H9 (cell line): ENCODE measurements at regions not wholly inside any gene's neighbourhood (a gene's known extent, or its start where the extent isn't known, plus 50 kb on each side); places are given as distances from the start of the nearest gene placed in this dataset.

Source experiments
- DNase-seq: peaks from one replicate; pipeline ENCODE4 v3.0.0-alpha.2; 2017
- H2AFZ ChIP-seq: one replicate; pipeline ENCODE4 v1.6.1; 2013; ENCODE audit warnings: mild to moderate bottlenecking, low read length, control low read depth, moderate library complexity
- H2AK5ac ChIP-seq: 2 replicates; pipeline ENCODE4 v1.6.1; 2013; ENCODE audit warnings: low read length, control low read depth, mixed read lengths; ENCODE audit not compliant: insufficient read length
- H2BK120ac ChIP-seq: one replicate; pipeline ENCODE4 v1.6.1; 2013; ENCODE audit warnings: low read depth, mild to moderate bottlenecking, low read length, control low read depth, inconsistent platforms; ENCODE audit not compliant: poor library complexity, severe bottlenecking
- H2BK12ac ChIP-seq: 2 replicates; pipeline ENCODE4 v1.6.1; 2013; ENCODE audit warnings: low read length, control low read depth, mixed read lengths, low read depth; ENCODE audit not compliant: insufficient read length
- H2BK15ac ChIP-seq: 2 replicates; pipeline ENCODE4 v1.6.1; 2013; ENCODE audit warnings: low read depth, low read length, control low read depth
- H2BK20ac ChIP-seq: one replicate; pipeline ENCODE4 v1.6.1; 2013; ENCODE audit warnings: low read depth, mild to moderate bottlenecking, low read length, control low read depth, inconsistent platforms; ENCODE audit not compliant: poor library complexity, severe bottlenecking
- H2BK5ac ChIP-seq: 2 replicates; pipeline ENCODE4 v1.6.1; 2013; ENCODE audit warnings: low read length, control low read depth, mixed read lengths; ENCODE audit not compliant: insufficient read length
- H3K14ac ChIP-seq: 2 replicates; pipeline ENCODE4 v1.6.1; 2013; ENCODE audit warnings: low read length, control low read depth; ENCODE audit not compliant: insufficient read depth
- H3K18ac ChIP-seq: 2 replicates; pipeline ENCODE4 v1.6.1; 2013; ENCODE audit warnings: low read depth, mild to moderate bottlenecking, mixed read lengths, low read length, control low read depth; ENCODE audit not compliant: insufficient read length
- H3K23ac ChIP-seq: 2 replicates; pipeline ENCODE4 v1.6.1; 2013; ENCODE audit warnings: low read length, control low read depth, mixed read lengths, low read depth; ENCODE audit not compliant: insufficient read length
- H3K23me2 ChIP-seq: 2 replicates; pipeline ENCODE4 v1.6.1; 2013; ENCODE audit warnings: low read depth, mild to moderate bottlenecking, mixed read lengths, low read length, control low read depth; ENCODE audit not compliant: insufficient read length, poor library complexity, severe bottlenecking
- H3K27ac ChIP-seq: 2 replicates; pipeline ENCODE4 v1.5.1; 2013; ENCODE audit warnings: low read length, control low read depth, mixed read lengths, low read depth; ENCODE audit not compliant: insufficient read length
- H3K27me3 ChIP-seq: 2 replicates; pipeline ENCODE4 v1.6.1; 2013; ENCODE audit warnings: low read length, control low read depth, inconsistent platforms; ENCODE audit not compliant: insufficient read depth
- H3K4ac ChIP-seq: 2 replicates; pipeline ENCODE4 v1.6.1; 2013; ENCODE audit warnings: low read depth, mild to moderate bottlenecking, control low read depth, inconsistent platforms, low read length, moderate library complexity
- H3K4me1 ChIP-seq: 2 replicates; pipeline ENCODE4 v1.6.1; 2013; ENCODE audit warnings: low read length, control low read depth, inconsistent platforms; ENCODE audit not compliant: insufficient read depth
- H3K4me2 ChIP-seq: 2 replicates; pipeline ENCODE4 v1.6.1; 2013; ENCODE audit warnings: low read length, control low read depth, mixed read lengths; ENCODE audit not compliant: insufficient read length, insufficient read depth
- H3K56ac ChIP-seq: 2 replicates; pipeline ENCODE4 v1.6.1; 2013; ENCODE audit warnings: low read depth, mild to moderate bottlenecking, mixed read lengths, low read length, control low read depth; ENCODE audit not compliant: insufficient read length
- H3K79me1 ChIP-seq: 2 replicates; pipeline ENCODE4 v1.6.1; 2013; ENCODE audit warnings: low read depth, mild to moderate bottlenecking, moderate library complexity, low read length, control low read depth, inconsistent platforms; ENCODE audit not compliant: insufficient read depth, poor library complexity, severe bottlenecking
- H3K79me2 ChIP-seq: 2 replicates; pipeline ENCODE4 v1.6.1; 2013; ENCODE audit warnings: low read length, control low read depth, inconsistent platforms; ENCODE audit not compliant: insufficient read depth
- H3K9ac ChIP-seq: 2 replicates; pipeline ENCODE4 v1.6.1; 2013; ENCODE audit warnings: low read length, control low read depth, mixed read lengths; ENCODE audit not compliant: insufficient read length; ENCODE audit errors: extremely low read depth
- H3K9me3 ChIP-seq: one replicate; pipeline ENCODE4 v1.6.1; 2013; ENCODE audit warnings: low read depth, low read length, inconsistent platforms; ENCODE audit not compliant: control insufficient read depth
- H3T11ph ChIP-seq: one replicate; pipeline ENCODE4 v1.6.1; 2013; ENCODE audit warnings: mild to moderate bottlenecking, low read length, control low read depth, inconsistent platforms
- H4K20me1 ChIP-seq: one replicate; pipeline ENCODE4 v1.6.1; 2013; ENCODE audit not compliant: control insufficient read depth, insufficient read length, insufficient read depth
- H4K5ac ChIP-seq: 2 replicates; pipeline ENCODE4 v1.6.1; 2013; ENCODE audit warnings: low read depth, mild to moderate bottlenecking, mixed read lengths, low read length, control low read depth; ENCODE audit not compliant: insufficient read length
- H4K8ac ChIP-seq: replicated peaks from 2 replicates; pipeline ENCODE4 v1.6.1; 2013; ENCODE audit warnings: low read length, control low read depth, mixed read lengths, low read depth; ENCODE audit not compliant: insufficient read length
- H4K91ac ChIP-seq: 2 replicates; pipeline ENCODE4 v1.6.1; 2013; ENCODE audit warnings: low read depth, mild to moderate bottlenecking, moderate library complexity, mixed read lengths, low read length, control low read depth; ENCODE audit not compliant: insufficient read length
- H3K27ac Mint-ChIP-seq, 3 experiments: 2 replicates in 2 of 3; 3 replicates in 1 of 3; pipeline ENCODE4 v1.8.0; 2020 to 2021; ENCODE audit warnings: mixed read lengths in 3 of 3, mild to moderate bottlenecking in 1 of 3, moderate library complexity in 1 of 3
- H3K27me3 Mint-ChIP-seq: 2 replicates; pipeline ENCODE4 v1.8.0; 2021; ENCODE audit warnings: low read depth, mild to moderate bottlenecking, moderate library complexity, mixed read lengths
- H3K36me3 Mint-ChIP-seq, 3 experiments: 2 replicates in 2 of 3; 3 replicates in 1 of 3; pipeline ENCODE4 v1.8.0; 2020 to 2021; ENCODE audit warnings: low read depth in 3 of 3, mixed read lengths in 3 of 3; ENCODE audit not compliant: insufficient read depth in 1 of 3
- H3K4me1 Mint-ChIP-seq, 2 experiments: 2 replicates each; pipeline ENCODE4 v1.8.0; 2020; ENCODE audit warnings: mixed read lengths in 2 of 2
- H3K4me3 Mint-ChIP-seq, 2 experiments: 2 replicates in 1 of 2; 3 replicates in 1 of 2; pipeline ENCODE4 v1.8.0; 2020 to 2021; ENCODE audit warnings: mild to moderate bottlenecking in 2 of 2, mixed read lengths in 2 of 2, moderate library complexity in 1 of 2
- H3K9me3 Mint-ChIP-seq, 2 experiments: 2 replicates in 1 of 2; 3 replicates in 1 of 2; pipeline ENCODE4 v1.8.0; 2020; ENCODE audit warnings: mild to moderate bottlenecking in 2 of 2, mixed read lengths in 2 of 2, moderate library complexity in 1 of 2
- CTCF ChIP-seq: fragments of 200-600 bp; sonication (generic); conservative IDR thresholded peaks from 3 replicates; pipeline ENCODE4 v1.8.0; 2021; ENCODE audit warnings: antibody characterized with exemption, mild to moderate bottlenecking

GRCh38 chr5:89703817-89704216 is 705.7 kb downstream of the CETN3 start:
- Histone ChIP-seq H3K23ac (no peak overlapping the region), H3K56ac (no peak overlapping the region), H2BK12ac (no peak overlapping the region), H3K14ac (no peak overlapping the region), H4K91ac (no peak overlapping the region), H3K23me2 (no peaks in the 10 kb centered on the region), H3K27ac (peak overlapping the region; percentile 66), H3K79me1 (no peaks in the 10 kb centered on the region), H3K27me3 (no peaks in the 10 kb centered on the region), H4K8ac (no peak overlapping the region), H3K79me2 (no peaks in the 10 kb centered on the region), H2BK15ac (no peak overlapping the region), H3K9ac (no peak overlapping the region), H2AFZ (no peak overlapping the region), H2BK5ac (no peak overlapping the region), H2BK20ac (no peak overlapping the region), H2BK120ac (no peak overlapping the region), H3K18ac (no peak overlapping the region), H3K4me1 (peaks cover 7% of the 10 kb centered on the region; the same call in 1 of the 2 replicates), H2AK5ac (no peak overlapping the region), H4K20me1 (no peaks in the 10 kb centered on the region), H3T11ph (no peak overlapping the region), H3K4ac (no peak overlapping the region), H4K5ac (no peak overlapping the region), H3K9me3 (no peaks in the 10 kb centered on the region), H3K4me2 (no peak overlapping the region)
- peak; percentile 52 for DNase-seq
- Mint-ChIP-seq H3K27me3 (no peaks in the 10 kb centered on the region), H3K36me3 (peaks cover 0 to 14% (median 2%) of the 10 kb centered on the region in 3 experiments; a peak in 6 of 7 replicates), H3K27ac (peak overlapping the region in 2 of 3 experiments; percentile 88 to 97; a peak in 3 of 7 replicates), H3K4me3 (no peak overlapping the region), H3K9me3 (peaks cover 2 to 3% of the 10 kb centered on the region in 2 experiments; a peak in 2 of 5 replicates), H3K4me1 (peaks cover 39 to 42% of the 10 kb centered on the region in 2 experiments)
- no peak for TF ChIP-seq CTCF
